ENCODE measurements at regions not wholly inside any gene's neighbourhood (a gene's known extent, or its start where the extent isn't known, plus 50 kb on each side); places are given as distances from the start of the nearest gene placed in this dataset.
A peak's percentile ranks its signal among the peaks of the same experiment; 100 is the strongest.
"Not testable (repeated sequence)": the region's sequence is repeated elsewhere in the genome, so short reads cannot be mapped to it uniquely, and the experiment has no call there.

- TF ChIP-seq CTCF (IDR thresholded peaks at IDR 0.05; ENCODE audit: low read depth, low read length) (no peak), EZH2phosphoT487 (IDR thresholded peaks at IDR 0.05; ENCODE audit: low read depth) (no peak)
- H3K27me3 ChIP-seq (ENCODE audit: low read depth, low read length) = no peaks in the 10 kb centered on the region
- no peaks in the 10 kb centered on the region for H3K36me3 ChIP-seq (replicated peaks; ENCODE audit: low read depth, low read length)
- H3K4me2 ChIP-seq (ENCODE audit: low read length) = no peak overlapping the region
- no peak overlapping the region for H3K4me3 ChIP-seq (ENCODE audit: low read length)
- H3K9me3 ChIP-seq (ENCODE audit: insufficient read depth, low read length) = no peaks in the 10 kb centered on the region
- H3K27ac ChIP-seq (ENCODE audit: low read length) = no peak overlapping the region
- H3K79me2 ChIP-seq (ENCODE audit: low read length) = no peaks in the 10 kb centered on the region
- H3K4me1 ChIP-seq (ENCODE audit: low read length) = no peaks in the 10 kb centered on the region
- no peak overlapping the region for H2AFZ ChIP-seq (ENCODE audit: low read depth, low read length)
- no peak overlapping the region for H3K9ac ChIP-seq (ENCODE audit: low read length)
- H4K20me1 ChIP-seq (ENCODE audit: insufficient read depth, low read length) = no peaks in the 10 kb centered on the region
Observed at GRCh38 chr1:95780836-95781235, 546.8 kb downstream of the RWDD3 start.

- Histone ChIP-seq H3K4me3 (ENCODE audit: low read length) (no peak overlapping the region), H3K27ac (ENCODE audit: low read length) (no peak overlapping the region), H3K27me3 (ENCODE audit: low read depth, low read length) (no peaks in the 10 kb centered on the region), H4K20me1 (ENCODE audit: insufficient read depth, low read length) (no peaks in the 10 kb centered on the region), H2AFZ (ENCODE audit: low read depth, low read length) (no peak overlapping the region), H3K4me1 (ENCODE audit: low read length) (no peaks in the 10 kb centered on the region), H3K36me3 (replicated peaks; ENCODE audit: low read depth, low read length) (no peaks in the 10 kb centered on the region), H3K9ac (ENCODE audit: low read length) (no peak overlapping the region), H3K79me2 (ENCODE audit: low read length) (no peaks in the 10 kb centered on the region), H3K4me2 (ENCODE audit: low read length) (no peak overlapping the region), H3K9me3 (ENCODE audit: insufficient read depth, low read length) (no peaks in the 10 kb centered on the region)
- TF ChIP-seq CTCF (IDR thresholded peaks at IDR 0.05; ENCODE audit: low read depth, low read length) (no peak), EZH2phosphoT487 (IDR thresholded peaks at IDR 0.05; ENCODE audit: low read depth) (no peak)
Observed at GRCh38 chr1:95790136-95790535, 556.1 kb downstream of the RWDD3 start.

GRCh38 chr1:95793893-95794292 lies 559.9 kb downstream of the RWDD3 start:
- H3K4me1 ChIP-seq (ENCODE audit: low read length) = no peaks in the 10 kb centered on the region
- no peaks in the 10 kb centered on the region for H3K9me3 ChIP-seq (ENCODE audit: insufficient read depth, low read length)
- H3K4me2 ChIP-seq (ENCODE audit: low read length) = no peak overlapping the region
- H4K20me1 ChIP-seq (ENCODE audit: insufficient read depth, low read length) = no peaks in the 10 kb centered on the region
- H3K79me2 ChIP-seq (ENCODE audit: low read length) = no peaks in the 10 kb centered on the region
- H3K4me3 ChIP-seq (ENCODE audit: low read length) = no peak overlapping the region
- H3K27me3 ChIP-seq (ENCODE audit: low read depth, low read length) = no peaks in the 10 kb centered on the region
- no peak overlapping the region for H3K9ac ChIP-seq (ENCODE audit: low read length)
- no peaks in the 10 kb centered on the region for H3K36me3 ChIP-seq (replicated peaks; ENCODE audit: low read depth, low read length)
- TF ChIP-seq EZH2phosphoT487 (IDR thresholded peaks at IDR 0.05; ENCODE audit: low read depth) (no peak), CTCF (IDR thresholded peaks at IDR 0.05; ENCODE audit: low read depth, low read length) (peak; percentile 23; the same call in 1 of the 2 replicates)
- H3K27ac ChIP-seq (ENCODE audit: low read length) = no peak overlapping the region
- H2AFZ ChIP-seq (ENCODE audit: low read depth, low read length) = no peak overlapping the region

- H3K9me3 ChIP-seq (ENCODE audit: insufficient read depth, low read length) = not testable (repeated sequence)
Observed at GRCh38 chr1:95797761-95798160, 563.8 kb downstream of the RWDD3 start.

GRCh38 chr1:95806171-95806570 lies 572.2 kb downstream of the RWDD3 start:
- Histone ChIP-seq H3K79me2 (ENCODE audit: low read length) (no peaks in the 10 kb centered on the region), H2AFZ (ENCODE audit: low read depth, low read length) (no peak overlapping the region), H3K27ac (ENCODE audit: low read length) (no peak overlapping the region), H3K9ac (ENCODE audit: low read length) (no peak overlapping the region), H4K20me1 (ENCODE audit: insufficient read depth, low read length) (no peaks in the 10 kb centered on the region), H3K4me3 (ENCODE audit: low read length) (no peak overlapping the region), H3K4me2 (ENCODE audit: low read length) (no peak overlapping the region), H3K4me1 (ENCODE audit: low read length) (no peaks in the 10 kb centered on the region), H3K9me3 (ENCODE audit: insufficient read depth, low read length) (no peaks in the 10 kb centered on the region), H3K36me3 (replicated peaks; ENCODE audit: low read depth, low read length) (no peaks in the 10 kb centered on the region), H3K27me3 (ENCODE audit: low read depth, low read length) (no peaks in the 10 kb centered on the region)
- TF ChIP-seq EZH2phosphoT487 (IDR thresholded peaks at IDR 0.05; ENCODE audit: low read depth) = no peak
- no peak for TF ChIP-seq CTCF (IDR thresholded peaks at IDR 0.05; ENCODE audit: low read depth, low read length)

More at GRCh38 chr1:95797761-95798160, 563.8 kb downstream of the RWDD3 start:
- H3K79me2 ChIP-seq (ENCODE audit: low read length); H2AFZ ChIP-seq (ENCODE audit: low read depth, low read length); H3K4me2 ChIP-seq (ENCODE audit: low read length); H3K4me1 ChIP-seq (ENCODE audit: low read length); H3K27me3 ChIP-seq (ENCODE audit: low read depth, low read length); H3K9ac ChIP-seq (ENCODE audit: low read length); H4K20me1 ChIP-seq (ENCODE audit: insufficient read depth, low read length); H3K36me3 ChIP-seq (replicated peaks; ENCODE audit: low read depth, low read length); H3K27ac ChIP-seq (ENCODE audit: low read length); H3K4me3 ChIP-seq (ENCODE audit: low read length): not testable (repeated sequence)
